HCT116 (cell line): ENCODE measurements at regions not wholly inside any gene's neighbourhood (a gene's known extent, or its start where the extent isn't known, plus 50 kb on each side); places are given as distances from the start of the nearest gene placed in this dataset.

Experiments
- ATAC-seq: fragments of 200-7000 bp; cut with Tn5 transposase; 2 replicates; pipeline ENCODE4 v1.9.1; 2020; ENCODE audit warnings: mild to moderate bottlenecking, moderate library complexity
- BruUV-seq: library from RNA; stranded (reverse); fragments of 400-500 nt; replicated peaks from 2 replicates; lab custom pipeline; 2021; lab: Mats Ljungman, UMichigan
- CTCF ChIA-PET: fragments of 300-600 bp; sonication (Branson Sonifier 250); formaldehyde crosslinking; loops from one replicate; lab custom pipeline; 2021; ENCODE audit warnings: antibody characterized with exemption; lab: Charles Lee
- POLR2A ChIA-PET: fragments of 300-600, 350-600 bp; sonication (Branson Sonifier 250); formaldehyde crosslinking; loops from one replicate; lab custom pipeline; 2021; ENCODE audit warnings: antibody characterized with exemption; lab: Charles Lee
- RAD21 ChIA-PET, 2 experiments: fragments of 300-600 bp; sonication (Branson Sonifier 250); formaldehyde crosslinking; loops; one replicate each; lab custom pipeline; 2023; ENCODE audit warnings: low total read pairs in 2 of 2; ENCODE audit not compliant: uncharacterized antibody in 2 of 2, unreplicated experiment in 2 of 2, low non-redundant PET in 1 of 2; lab: Charles Lee
- DNase-seq: peaks from one replicate; pipeline ENCODE4 v3.0.0-alpha.2; 2010; ENCODE audit warnings: low read depth, low spot score
- H2AFZ ChIP-seq: fragments of 200-600 bp; shearing (Covaris generic), sonication (generic); 2 replicates; pipeline ENCODE4 v1.6.1; 2017; ENCODE audit warnings: low read depth, mixed run types, mixed read lengths, antibody characterized with exemption, low read length; ENCODE audit not compliant: poor library complexity, severe bottlenecking
- H3K27ac ChIP-seq: 2 replicates; pipeline ENCODE4 v1.5.1; 2012; ENCODE audit warnings: low read depth, low read length
- H3K27me3 ChIP-seq: fragments of 200-600 bp; sonication (generic); 2 replicates; pipeline ENCODE4 v1.6.1; 2016; ENCODE audit warnings: mixed run types, low read length, mixed read lengths; ENCODE audit not compliant: insufficient read depth
- H3K36me3 ChIP-seq, 2 experiments: fragments of 200-500 bp in 1 of 2; fragments of 200-600 bp in 1 of 2; sonication (Bioruptor generic) in 1 of 2; sonication (generic) in 1 of 2; 2 replicates each; pipeline versions ENCODE4 v1.5.1 to v1.6.1; 2014 to 2016; ENCODE audit warnings: low read length in 2 of 2, inconsistent platforms in 1 of 2, mixed read lengths in 1 of 2, mixed run types in 1 of 2; ENCODE audit not compliant: insufficient read depth in 2 of 2, control insufficient read depth in 1 of 2
- H3K4me1 ChIP-seq, 2 experiments: fragments of 200-600 bp in 1 of 2; sonication (generic) in 1 of 2; 2 replicates each; pipeline versions ENCODE4 v1.5.1 to v1.6.1; 2012 to 2017; ENCODE audit warnings: low read length in 2 of 2, inconsistent platforms in 1 of 2, mild to moderate bottlenecking in 1 of 2, mixed read lengths in 1 of 2, mixed run types in 1 of 2, moderate library complexity in 1 of 2; ENCODE audit not compliant: insufficient read depth in 2 of 2, control insufficient read depth in 1 of 2
- H3K4me2 ChIP-seq: fragments of 200-600 bp; sonication (generic); 2 replicates; pipeline ENCODE4 v1.6.1; 2017; ENCODE audit warnings: mixed run types, low read length, mixed read lengths
- H3K4me3 ChIP-seq, 2 experiments: fragments of 200-600 bp in 1 of 2; sonication (generic) in 1 of 2; replicated peaks in 1 of 2; 2 replicates each; pipeline ENCODE4 v1.5.1; 2011 to 2016; ENCODE audit warnings: low read length in 2 of 2, control low read depth in 1 of 2, low read depth in 1 of 2, mild to moderate bottlenecking in 1 of 2, mixed read lengths in 1 of 2, mixed run types in 1 of 2
- H3K79me2 ChIP-seq: fragments of 200-600 bp; sonication (generic); 2 replicates; pipeline ENCODE4 v1.6.1; 2017; ENCODE audit warnings: mild to moderate bottlenecking, mixed run types, low read length, moderate library complexity, mixed read lengths; ENCODE audit not compliant: insufficient read depth
- H3K9ac ChIP-seq: fragments of 200-600 bp; sonication (generic); 2 replicates; pipeline ENCODE4 v1.6.1; 2016; ENCODE audit warnings: low read length, mixed read lengths
- H3K9me2 ChIP-seq: fragments of 200-600 bp; sonication (generic), shearing (Covaris generic); 2 replicates; pipeline ENCODE4 v1.6.1; 2017; ENCODE audit warnings: mixed run types, mild to moderate bottlenecking, moderate library complexity; ENCODE audit not compliant: insufficient read depth
- H3K9me3 ChIP-seq, 2 experiments: fragments of 200-500 bp in 1 of 2; fragments of 200-600 bp in 1 of 2; sonication (Bioruptor generic) in 1 of 2; sonication (generic) in 1 of 2; 2 replicates each; pipeline ENCODE4 v1.6.1; 2014 to 2017; ENCODE audit warnings: low read length in 2 of 2, mixed read lengths in 2 of 2, inconsistent platforms in 1 of 2, low read depth in 1 of 2, mild to moderate bottlenecking in 1 of 2, mixed run types in 1 of 2, moderate library complexity in 1 of 2; ENCODE audit not compliant: control insufficient read depth in 1 of 2, insufficient read depth in 1 of 2
- H4K20me1 ChIP-seq: fragments of 200-600 bp; sonication (generic), shearing (Covaris generic); 2 replicates; pipeline ENCODE4 v1.6.1; 2017; ENCODE audit warnings: mixed run types, mild to moderate bottlenecking, moderate library complexity; ENCODE audit not compliant: insufficient read depth
- ATF3 ChIP-seq: IDR thresholded peaks from 2 replicates; pipeline ENCODE4 v1.6.1; 2012
- CBX3 ChIP-seq: IDR thresholded peaks from 2 replicates; pipeline ENCODE4 v1.6.1; 2012; ENCODE audit warnings: low read depth
- CEBPB ChIP-seq: IDR thresholded peaks from 2 replicates; pipeline ENCODE4 v1.6.1; 2012; ENCODE audit warnings: low read depth
- EGR1 ChIP-seq: IDR thresholded peaks from 2 replicates; pipeline ENCODE4 v1.6.1; 2012; ENCODE audit warnings: low read depth
- ELF1 ChIP-seq: IDR thresholded peaks from 2 replicates; pipeline ENCODE4 v1.6.1; 2012; ENCODE audit warnings: low read depth, borderline replicate concordance
- EZH2 ChIP-seq: fragments of 200-600 bp; sonication (generic); IDR thresholded peaks from 2 replicates; pipeline ENCODE4 v1.6.1; 2017; ENCODE audit warnings: antibody characterized with exemption, mixed run types
- FOSL1 ChIP-seq: IDR thresholded peaks from 2 replicates; pipeline ENCODE4 v1.6.1; 2012; ENCODE audit warnings: low read depth
- JUND ChIP-seq: IDR thresholded peaks from 2 replicates; pipeline ENCODE4 v1.6.1; 2012
- MAX ChIP-seq: IDR thresholded peaks from 2 replicates; pipeline ENCODE4 v1.6.1; 2012
- POLR2AphosphoS5 ChIP-seq: IDR thresholded peaks from 2 replicates; pipeline ENCODE4 v1.6.1; 2011; ENCODE audit warnings: mild to moderate bottlenecking, low read depth, low read length, moderate library complexity
- RAD21 ChIP-seq: IDR thresholded peaks from 2 replicates; pipeline ENCODE4 v1.6.1; 2012; ENCODE audit warnings: low read depth, mild to moderate bottlenecking
- SIN3A ChIP-seq: IDR thresholded peaks from 2 replicates; pipeline ENCODE4 v1.6.1; 2012; ENCODE audit warnings: low read depth
- SP1 ChIP-seq: IDR thresholded peaks from 2 replicates; pipeline ENCODE4 v1.6.1; 2012; ENCODE audit warnings: low read depth
- YY1 ChIP-seq: IDR thresholded peaks from 2 replicates; pipeline ENCODE4 v1.6.1; 2011; ENCODE audit warnings: low read length, low read depth, moderate library complexity, mild to moderate bottlenecking; ENCODE audit not compliant: insufficient replicate concordance; ENCODE audit errors: extremely low read depth
- ZFX ChIP-seq: fragments of 450-650 bp; IDR thresholded peaks from 2 replicates; pipeline ENCODE4 v1.6.1; 2017
- intact Hi-C: fragments of 100-400 bp; cut with micrococcal nuclease; formaldehyde crosslinking; loops from 2 replicates; pipeline ENCODE4 v1.10.0; 2022
- TF ChIP-seq, protein P1 (sequence below): IDR thresholded peaks from 2 replicates; pipeline ENCODE4 v1.6.1; 2011; ENCODE audit warnings: mild to moderate bottlenecking, low read length, moderate library complexity; ENCODE audit not compliant: insufficient replicate concordance; ENCODE audit errors: extremely low read depth
- TF ChIP-seq, protein P2 (sequence below): IDR thresholded peaks from 2 replicates; pipeline ENCODE4 v1.6.1; 2012; ENCODE audit warnings: low read depth

- H3K27me3 ChIP-seq: peaks cover 26% of the 10 kb centered on the region
- no peaks in the 10 kb centered on the region for H3K36me3 ChIP-seq
- H3K4me1 ChIP-seq: no peaks in the 10 kb centered on the region
- H3K4me2 ChIP-seq: no peak overlapping the region
- H2AFZ ChIP-seq: no peak overlapping the region
- CTCF ChIA-PET: no interaction called here
- intact Hi-C loops: no loop called here
- DNase-seq: no peak
- TF ChIP-seq SIN3A (no peak), ZFX (no peak), ATF3 (no peak), YY1 (no peak), RAD21 (no peak), FOSL1 (no peak), EGR1 (no peak), POLR2AphosphoS5 (no peak), MAX (no peak), CBX3 (no peak), ELF1 (no peak), JUND (no peak), SP1 (no peak), CEBPB (no peak), EZH2 (no peak)
- TF ChIP-seq, protein P1, sequence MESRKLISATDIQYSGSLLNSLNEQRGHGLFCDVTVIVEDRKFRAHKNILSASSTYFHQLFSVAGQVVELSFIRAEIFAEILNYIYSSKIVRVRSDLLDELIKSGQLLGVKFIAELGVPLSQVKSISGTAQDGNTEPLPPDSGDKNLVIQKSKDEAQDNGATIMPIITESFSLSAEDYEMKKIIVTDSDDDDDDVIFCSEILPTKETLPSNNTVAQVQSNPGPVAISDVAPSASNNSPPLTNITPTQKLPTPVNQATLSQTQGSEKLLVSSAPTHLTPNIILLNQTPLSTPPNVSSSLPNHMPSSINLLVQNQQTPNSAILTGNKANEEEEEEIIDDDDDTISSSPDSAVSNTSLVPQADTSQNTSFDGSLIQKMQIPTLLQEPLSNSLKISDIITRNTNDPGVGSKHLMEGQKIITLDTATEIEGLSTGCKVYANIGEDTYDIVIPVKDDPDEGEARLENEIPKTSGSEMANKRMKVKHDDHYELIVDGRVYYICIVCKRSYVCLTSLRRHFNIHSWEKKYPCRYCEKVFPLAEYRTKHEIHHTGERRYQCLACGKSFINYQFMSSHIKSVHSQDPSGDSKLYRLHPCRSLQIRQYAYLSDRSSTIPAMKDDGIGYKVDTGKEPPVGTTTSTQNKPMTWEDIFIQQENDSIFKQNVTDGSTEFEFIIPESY: no peak
- TF ChIP-seq, protein P2, sequence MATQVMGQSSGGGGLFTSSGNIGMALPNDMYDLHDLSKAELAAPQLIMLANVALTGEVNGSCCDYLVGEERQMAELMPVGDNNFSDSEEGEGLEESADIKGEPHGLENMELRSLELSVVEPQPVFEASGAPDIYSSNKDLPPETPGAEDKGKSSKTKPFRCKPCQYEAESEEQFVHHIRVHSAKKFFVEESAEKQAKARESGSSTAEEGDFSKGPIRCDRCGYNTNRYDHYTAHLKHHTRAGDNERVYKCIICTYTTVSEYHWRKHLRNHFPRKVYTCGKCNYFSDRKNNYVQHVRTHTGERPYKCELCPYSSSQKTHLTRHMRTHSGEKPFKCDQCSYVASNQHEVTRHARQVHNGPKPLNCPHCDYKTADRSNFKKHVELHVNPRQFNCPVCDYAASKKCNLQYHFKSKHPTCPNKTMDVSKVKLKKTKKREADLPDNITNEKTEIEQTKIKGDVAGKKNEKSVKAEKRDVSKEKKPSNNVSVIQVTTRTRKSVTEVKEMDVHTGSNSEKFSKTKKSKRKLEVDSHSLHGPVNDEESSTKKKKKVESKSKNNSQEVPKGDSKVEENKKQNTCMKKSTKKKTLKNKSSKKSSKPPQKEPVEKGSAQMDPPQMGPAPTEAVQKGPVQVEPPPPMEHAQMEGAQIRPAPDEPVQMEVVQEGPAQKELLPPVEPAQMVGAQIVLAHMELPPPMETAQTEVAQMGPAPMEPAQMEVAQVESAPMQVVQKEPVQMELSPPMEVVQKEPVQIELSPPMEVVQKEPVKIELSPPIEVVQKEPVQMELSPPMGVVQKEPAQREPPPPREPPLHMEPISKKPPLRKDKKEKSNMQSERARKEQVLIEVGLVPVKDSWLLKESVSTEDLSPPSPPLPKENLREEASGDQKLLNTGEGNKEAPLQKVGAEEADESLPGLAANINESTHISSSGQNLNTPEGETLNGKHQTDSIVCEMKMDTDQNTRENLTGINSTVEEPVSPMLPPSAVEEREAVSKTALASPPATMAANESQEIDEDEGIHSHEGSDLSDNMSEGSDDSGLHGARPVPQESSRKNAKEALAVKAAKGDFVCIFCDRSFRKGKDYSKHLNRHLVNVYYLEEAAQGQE: no peak
- no TSS peak for BruUV-seq
- no peaks in the 10 kb centered on the region for H3K9me2 ChIP-seq
- no peak overlapping the region for H3K9ac ChIP-seq
- no peaks in the 10 kb centered on the region for H3K79me2 ChIP-seq
- POLR2A ChIA-PET: no interaction called here
- H3K4me3 ChIP-seq: no peak overlapping the region
- H4K20me1 ChIP-seq: no peaks in the 10 kb centered on the region
- H3K27ac ChIP-seq: no peak overlapping the region
- RAD21 ChIA-PET: no interaction called here
- H3K9me3 ChIP-seq: no peaks in the 10 kb centered on the region
- ATAC-seq: no peak
These were observed 81.2 kb downstream of the ADRA2C start for GRCh38 chr4:3847211-3847940.
